Liver (tissue), 3 donors: ENCODE measurements at regions not wholly inside any gene's neighbourhood (a gene's known extent, or its start where the extent isn't known, plus 50 kb on each side); places are given as distances from the start of the nearest gene placed in this dataset.

ENCODE experiments used
- CTCF ChIP-seq: fragments of 150-350 bp; IDR thresholded peaks from 2 replicates; pipeline ENCODE4 v1.5.1; 2017; ENCODE audit warnings: improper control_type of control experiment, low read depth, low read length; ENCODE audit not compliant: missing input control
- FOXA1 ChIP-seq: IDR thresholded peaks from 2 replicates; pipeline ENCODE4 v1.6.1; 2016; ENCODE audit warnings: antibody characterized with exemption
- GABPA ChIP-seq, 2 donors: IDR thresholded peaks in 1 of 2; conservative IDR thresholded peaks in 1 of 2; 2 replicates each; pipeline ENCODE4 v1.6.1; 2016; ENCODE audit warnings: antibody characterized with exemption in 2 of 2, mild to moderate bottlenecking in 1 of 2, moderate library complexity in 1 of 2
- HNF4A ChIP-seq, 2 donors: conservative IDR thresholded peaks; 2 replicates each; pipeline ENCODE4 v1.6.1; 2016; ENCODE audit warnings: antibody characterized with exemption in 2 of 2, mild to moderate bottlenecking in 2 of 2
- JUND ChIP-seq, 2 donors: IDR thresholded peaks; 2 replicates each; pipeline ENCODE4 v1.6.1; 2016; ENCODE audit warnings: antibody characterized with exemption in 2 of 2
- MAX ChIP-seq: IDR thresholded peaks from 2 replicates; pipeline ENCODE4 v1.6.1; 2016; ENCODE audit warnings: antibody characterized with exemption
- NR2F2 ChIP-seq: IDR thresholded peaks from 2 replicates; pipeline ENCODE4 v1.6.1; 2016; ENCODE audit warnings: antibody characterized with exemption
- RAD21 ChIP-seq, 2 donors: IDR thresholded peaks; 2 replicates each; pipeline ENCODE4 v1.6.1; 2016; ENCODE audit warnings: antibody characterized with exemption in 2 of 2, mild to moderate bottlenecking in 2 of 2
- REST ChIP-seq: IDR thresholded peaks from 2 replicates; pipeline ENCODE4 v1.6.1; 2016; ENCODE audit warnings: antibody characterized with exemption, mild to moderate bottlenecking
- RXRA ChIP-seq, 2 donors: IDR thresholded peaks; 2 replicates each; pipeline ENCODE4 v1.6.1; 2017 to 2018; ENCODE audit warnings: antibody characterized with exemption in 2 of 2, mild to moderate bottlenecking in 1 of 2
- SP1 ChIP-seq: IDR thresholded peaks from 2 replicates; pipeline ENCODE4 v1.6.1; 2018; ENCODE audit warnings: antibody characterized with exemption, mild to moderate bottlenecking
- TAF1 ChIP-seq: conservative IDR thresholded peaks from 2 replicates; pipeline ENCODE4 v1.6.1; 2016; ENCODE audit warnings: antibody characterized with exemption, mild to moderate bottlenecking
- YY1 ChIP-seq: IDR thresholded peaks from 2 replicates; pipeline ENCODE4 v1.6.1; 2016; ENCODE audit warnings: antibody characterized with exemption, mild to moderate bottlenecking
- donor health status: healthy.
- donor health status: healthy.

- TF ChIP-seq SP1 (no peak), CTCF (no peak), MAX (no peak), YY1 (no peak), FOXA1 (no peak), RXRA (IDR thresholded peaks at IDR 0.05) (no peak), TAF1 (no peak), GABPA (IDR thresholded peaks at IDR 0.05 in 1 of 2, conservative IDR thresholded peaks at IDR 0.05 in 1 of 2) (no peak), NR2F2 (no peak), REST (no peak), JUND (IDR thresholded peaks at IDR 0.05) (no peak), HNF4A (conservative IDR thresholded peaks at IDR 0.05) (no peak), RAD21 (IDR thresholded peaks at IDR 0.05) (no peak)
These were observed 917.0 kb downstream of the TUSC7 start for GRCh38 chr3:117626577-117626976.
